Esophagus squamous epithelium (tissue), 5 donors: ENCODE measurements at regions not wholly inside any gene's neighbourhood (a gene's known extent, or its start where the extent isn't known, plus 50 kb on each side); places are given as distances from the start of the nearest gene placed in this dataset.

Experiments used
- DNase-seq: peaks from one replicate; lab custom pipeline; 2025; lab: John Stamatoyannopoulos, UW
- H3K27ac ChIP-seq, 4 donors: fragments of 200-600 bp; sonication (generic); one replicate each; pipeline ENCODE4 v1.5.1; 2016 to 2019; ENCODE audit warnings: mild to moderate bottlenecking in 1 of 4
- H3K27me3 ChIP-seq, 4 donors: fragments of 200-600 bp; sonication (generic); 1 replicate in 3 of 4; 2 replicates in 1 of 4; pipeline versions ENCODE4 v1.5.1 to v1.6.0; 2017 to 2021; ENCODE audit warnings: antibody characterized with exemption in 1 of 4
- H3K36me3 ChIP-seq, 3 donors: fragments of 200-600 bp; sonication (generic); one replicate each; pipeline ENCODE4 v1.5.1; 2016 to 2019
- H3K4me1 ChIP-seq, 3 donors: fragments of 200-600 bp; sonication (generic); one replicate each; pipeline ENCODE4 v1.5.1; 2017 to 2019
- H3K4me3 ChIP-seq, 4 donors: fragments of 200-600 bp; sonication (generic); 1 replicate in 3 of 4; 2 replicates in 1 of 4; pipeline ENCODE4 v1.5.1; 2016 to 2019; ENCODE audit warnings: mild to moderate bottlenecking in 2 of 4, moderate library complexity in 1 of 4
- H3K9me3 ChIP-seq, 3 donors: fragments of 200-600 bp; sonication (generic); one replicate each; pipeline ENCODE4 v1.5.1; 2016 to 2019
- CTCF ChIP-seq, 6 experiments: fragments of 450-650 bp in 4 of 6; fragments of 200-600 bp in 2 of 6; sonication (generic) in 2 of 6; IDR thresholded peaks; one replicate each; pipeline ENCODE4 v1.5.1; 2016 to 2019; ENCODE audit warnings: antibody characterized with exemption in 6 of 6, mild to moderate bottlenecking in 4 of 6, moderate library complexity in 4 of 6
- POLR2A ChIP-seq, 4 donors: fragments of 450-650 bp; IDR thresholded peaks; one replicate each; pipeline ENCODE4 v1.6.1; 2017; ENCODE audit warnings: antibody characterized with exemption in 4 of 4, mild to moderate bottlenecking in 4 of 4, moderate library complexity in 3 of 4
- WGBS, 2 donors: methylation state at CpG; one replicate each; pipeline ENCODE4 v1.1.5; 2018; 5-methylcytosine and 5-hydroxymethylcytosine counted together
- intact Hi-C: fragments of 100-400 bp; cut with DNase I; formaldehyde crosslinking; loops from one replicate; pipeline ENCODE4 v1.15.0; 2022
- donor health status: DM: yes; HTN: yes; CAD: no.

- intact Hi-C loops = no loop called here
- Histone ChIP-seq H3K4me3 (no peak overlapping the region), H3K9me3 (peaks cover 0 to 3% (median 0%) of the 10 kb centered on the region in 3 donors), H3K4me1 (no peaks in the 10 kb centered on the region), H3K27me3 (peaks cover 0 to 19% (median 0%) of the 10 kb centered on the region in 4 donors), H3K36me3 (no peaks in the 10 kb centered on the region), H3K27ac (no peak overlapping the region)
- no peak for DNase-seq
- 68 to 79% methylated on average over 3 of the region's 3 CpGs for WGBS, 2 donors
- TF ChIP-seq CTCF (IDR thresholded peaks at IDR 0.05) (no peak), POLR2A (IDR thresholded peaks at IDR 0.05) (no peak)
Observed at GRCh38 chr2:100643467-100643866, 80.7 kb downstream of the PDCL3 start.

GRCh38 chr2:100643906-100644501 lies 81.2 kb downstream of the PDCL3 start:
- Histone ChIP-seq H3K36me3 (no peaks in the 10 kb centered on the region), H3K9me3 (peaks cover 0 to 8% (median 0%) of the 10 kb centered on the region in 3 donors), H3K4me3 (no peak overlapping the region), H3K27me3 (peaks cover 0 to 19% (median 0%) of the 10 kb centered on the region in 4 donors), H3K27ac (no peak overlapping the region), H3K4me1 (no peaks in the 10 kb centered on the region)
- no peak for TF ChIP-seq POLR2A (IDR thresholded peaks at IDR 0.05)
- TF ChIP-seq CTCF (IDR thresholded peaks at IDR 0.05) = no peak
- DNase-seq = no peak
- intact Hi-C loops = no loop called here
- WGBS, 2 donors = 65 to 70% methylated on average over 6 of the region's 6 CpGs

- Histone ChIP-seq H3K36me3 (no peaks in the 10 kb centered on the region), H3K4me3 (no peak overlapping the region), H3K9me3 (peaks cover 0 to 8% (median 0%) of the 10 kb centered on the region in 3 donors), H3K27me3 (peaks cover 0 to 5% (median 0%) of the 10 kb centered on the region in 4 donors), H3K27ac (no peak overlapping the region), H3K4me1 (no peaks in the 10 kb centered on the region)
- TF ChIP-seq POLR2A (IDR thresholded peaks at IDR 0.05) = no peak
- TF ChIP-seq CTCF (IDR thresholded peaks at IDR 0.05) = no peak
- DNase-seq = no peak
- intact Hi-C loops = no loop called here
- WGBS, 2 donors = 65 to 68% methylated on average over 8 of the region's 8 CpGs
Observed at GRCh38 chr2:100645695-100646429, 83.1 kb downstream of the PDCL3 start.

GRCh38 chr2:100647709-100648108 lies 84.9 kb downstream of the PDCL3 start:
- Histone ChIP-seq H3K36me3 (no peaks in the 10 kb centered on the region), H3K4me3 (no peak overlapping the region), H3K27ac (no peak overlapping the region), H3K9me3 (peaks cover 0 to 8% (median 0%) of the 10 kb centered on the region in 3 donors), H3K4me1 (no peaks in the 10 kb centered on the region), H3K27me3 (no peaks in the 10 kb centered on the region)
- no peak for DNase-seq
- 64 to 87% methylated on average over 1 of the region's 1 CpG for WGBS, 2 donors
- TF ChIP-seq CTCF (IDR thresholded peaks at IDR 0.05) (no peak), POLR2A (IDR thresholded peaks at IDR 0.05) (no peak)
- intact Hi-C loops = no loop called here

GRCh38 chr2:100650151-100650550 lies 87.4 kb downstream of the PDCL3 start:
- WGBS, 2 donors = 73 to 76% methylated on average over 3 of the region's 3 CpGs
- Histone ChIP-seq H3K27me3 (no peaks in the 10 kb centered on the region), H3K4me3 (no peak overlapping the region), H3K27ac (no peak overlapping the region), H3K9me3 (peaks cover 0 to 8% (median 0%) of the 10 kb centered on the region in 3 donors), H3K36me3 (no peaks in the 10 kb centered on the region), H3K4me1 (no peaks in the 10 kb centered on the region)
- intact Hi-C loops = no loop called here
- no peak for DNase-seq
- TF ChIP-seq CTCF (IDR thresholded peaks at IDR 0.05) (no peak), POLR2A (IDR thresholded peaks at IDR 0.05) (no peak)
